NCI-H226 (cell line): ENCODE measurements at regions not wholly inside any gene's neighbourhood (a gene's known extent, or its start where the extent isn't known, plus 50 kb on each side); places are given as distances from the start of the nearest gene placed in this dataset.

ENCODE experiments used
- DNase-seq: peaks from one replicate; pipeline ENCODE4 v3.0.0-alpha.2; 2015

- DNase-seq = no peak
These were observed 307.4 kb downstream of the KLF5 start for GRCh38 chr13:73366241-73366640.

GRCh38 chr13:73365681-73366080 is 306.9 kb downstream of the KLF5 start:
- no peak for DNase-seq

GRCh38 chr13:73365252-73365651 is 306.4 kb downstream of the KLF5 start:
- no peak for DNase-seq

- no peak for DNase-seq
These were observed 305.9 kb downstream of the KLF5 start for GRCh38 chr13:73364736-73365135.

GRCh38 chr13:73358606-73359095 is 299.8 kb downstream of the KLF5 start:
- DNase-seq = no peak

GRCh38 chr13:73355134-73355533 is 296.3 kb downstream of the KLF5 start:
- DNase-seq = no peak

- no peak for DNase-seq
These were observed 292.9 kb downstream of the KLF5 start for GRCh38 chr13:73351730-73352129.

- DNase-seq = peak; percentile 7
These were observed 282.9 kb downstream of the KLF5 start for GRCh38 chr13:73341748-73342147.

GRCh38 chr13:73340069-73340468 is 281.3 kb downstream of the KLF5 start:
- no peak for DNase-seq

GRCh38 chr13:73339086-73339485 is 280.3 kb downstream of the KLF5 start:
- no peak for DNase-seq

- DNase-seq = no peak
These were observed 279.6 kb downstream of the KLF5 start for GRCh38 chr13:73338389-73338788.

GRCh38 chr13:73337532-73337931 is 278.7 kb downstream of the KLF5 start:
- DNase-seq = no peak

- DNase-seq = no peak
These were observed 278.0 kb downstream of the KLF5 start for GRCh38 chr13:73336773-73337172.

- DNase-seq = no peak
These were observed 277.1 kb downstream of the KLF5 start for GRCh38 chr13:73335944-73336343.

- peak; percentile 10 for DNase-seq
These were observed 276.4 kb downstream of the KLF5 start for GRCh38 chr13:73335210-73335609.

GRCh38 chr13:73334445-73334844 is 275.6 kb downstream of the KLF5 start:
- peak; percentile 12 for DNase-seq

- no peak for DNase-seq
These were observed 272.8 kb downstream of the KLF5 start for GRCh38 chr13:73331556-73331955.

GRCh38 chr13:73329355-73329754 is 270.6 kb downstream of the KLF5 start:
- DNase-seq = no peak

- no peak for DNase-seq
These were observed 268.8 kb downstream of the KLF5 start for GRCh38 chr13:73327579-73327978.

GRCh38 chr13:73325723-73326558 is 267.1 kb downstream of the KLF5 start:
- DNase-seq = no peak

GRCh38 chr13:73324842-73325722 is 266.3 kb downstream of the KLF5 start:
- no peak for DNase-seq

GRCh38 chr13:73323615-73324014 is 264.8 kb downstream of the KLF5 start:
- DNase-seq = no peak

- DNase-seq = no peak
These were observed 262.2 kb downstream of the KLF5 start for GRCh38 chr13:73321043-73321442.

- no peak for DNase-seq
These were observed 258.3 kb downstream of the KLF5 start for GRCh38 chr13:73317140-73317539.
